Neural crest cell (in vitro differentiated cells): ENCODE measurements at regions not wholly inside any gene's neighbourhood (a gene's known extent, or its start where the extent isn't known, plus 50 kb on each side); places are given as distances from the start of the nearest gene placed in this dataset.
A peak's percentile ranks its signal among the peaks of the same experiment; 100 is the strongest.

Experiments used
- DNase-seq: peaks from one replicate; pipeline ENCODE4 v3.0.0; 2021; ENCODE audit warnings: low read depth, mixed read lengths, low spot score
- H3K27ac Mint-ChIP-seq: one replicate; pipeline ENCODE4 v1.8.0; 2021; ENCODE audit warnings: mild to moderate bottlenecking, mixed read lengths; ENCODE audit not compliant: unreplicated experiment
- H3K27me3 Mint-ChIP-seq: 2 replicates; pipeline ENCODE4 v1.8.0; 2021; ENCODE audit warnings: low read depth, mild to moderate bottlenecking, mixed read lengths
- H3K36me3 Mint-ChIP-seq: 2 replicates; pipeline ENCODE4 v1.8.0; 2021; ENCODE audit warnings: low read depth, mild to moderate bottlenecking, mixed read lengths
- H3K4me1 Mint-ChIP-seq: 2 replicates; pipeline ENCODE4 v1.8.0; 2021; ENCODE audit warnings: mixed read lengths
- H3K4me3 Mint-ChIP-seq: one replicate; pipeline ENCODE4 v1.8.0; 2021; ENCODE audit warnings: mild to moderate bottlenecking, mixed read lengths
- H3K9me3 Mint-ChIP-seq: 2 replicates; pipeline ENCODE4 v1.8.0; 2021; ENCODE audit warnings: mixed read lengths
- CTCF ChIP-seq: fragments of 200-600 bp; sonication (generic); conservative IDR thresholded peaks from 2 replicates; pipeline ENCODE4 v1.5.0; 2021; ENCODE audit warnings: antibody characterized with exemption, mild to moderate bottlenecking

DNA sequence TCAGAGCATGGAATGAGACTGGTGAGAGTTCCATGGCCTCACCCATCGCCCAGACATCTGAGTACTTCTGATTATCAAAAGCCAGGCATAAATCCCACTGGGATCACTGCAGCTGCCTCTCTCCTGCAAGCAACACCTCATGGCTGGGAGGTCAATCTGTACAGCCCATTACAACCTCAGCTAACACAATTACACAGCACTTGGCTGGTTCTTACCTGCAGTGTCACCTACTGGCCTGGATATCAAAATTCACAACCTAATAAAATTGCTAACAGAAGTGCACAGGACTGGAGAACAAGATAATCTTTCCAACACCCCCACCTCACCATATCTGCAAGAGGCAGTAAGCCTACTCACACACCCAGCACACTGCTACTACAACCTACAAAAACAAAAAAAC lies 341.7 kb upstream of the NDST3 start:
- Mint-ChIP-seq H3K27me3 (no peaks in the 10 kb centered on the region), H3K4me1 (no peaks in the 10 kb centered on the region), H3K27ac (peak overlapping the region; percentile 50), H3K4me3 (no peak overlapping the region), H3K36me3 (no peaks in the 10 kb centered on the region), H3K9me3 (no peaks in the 10 kb centered on the region)
- DNase-seq = no peak
- no peak for TF ChIP-seq CTCF

GRCh38 chr4:117699595-117699994 lies 334.7 kb upstream of the NDST3 start:
- no peak for DNase-seq
- no peak for TF ChIP-seq CTCF
- Mint-ChIP-seq H3K4me1 (no peaks in the 10 kb centered on the region), H3K27ac (no peak overlapping the region), H3K9me3 (no peaks in the 10 kb centered on the region), H3K36me3 (no peaks in the 10 kb centered on the region), H3K27me3 (no peaks in the 10 kb centered on the region), H3K4me3 (no peak overlapping the region)

GRCh38 chr4:117700111-117700892 lies 334.0 kb upstream of the NDST3 start:
- TF ChIP-seq CTCF = peak; percentile 51
- Mint-ChIP-seq H3K4me1 (no peaks in the 10 kb centered on the region), H3K27ac (no peak overlapping the region), H3K4me3 (no peak overlapping the region), H3K36me3 (no peaks in the 10 kb centered on the region), H3K9me3 (no peaks in the 10 kb centered on the region), H3K27me3 (no peaks in the 10 kb centered on the region)
- no peak for DNase-seq

DNA sequence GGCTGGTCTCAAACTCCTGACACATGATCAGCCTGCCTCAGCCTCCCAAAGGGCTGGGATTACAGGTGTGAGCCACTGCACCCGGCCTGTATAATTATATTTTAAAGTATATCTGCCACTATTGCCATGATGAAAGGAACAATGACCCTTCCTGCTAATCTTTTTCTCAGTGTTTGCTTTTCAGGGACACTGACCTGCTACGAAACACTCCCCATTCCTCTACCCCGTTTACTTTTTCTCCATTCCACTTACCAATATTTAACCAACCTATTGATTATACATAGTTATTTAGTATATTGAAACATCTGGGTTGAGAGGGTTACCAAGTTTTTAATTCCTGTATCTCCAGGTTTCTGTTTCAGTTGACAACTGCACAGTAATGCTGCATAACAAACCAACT lies 331.9 kb upstream of the NDST3 start:
- H3K27me3 Mint-ChIP-seq = no peaks in the 10 kb centered on the region
- no peak overlapping the region for H3K4me3 Mint-ChIP-seq
- peaks cover 2% of the 10 kb centered on the region for H3K9me3 Mint-ChIP-seq
- no peaks in the 10 kb centered on the region for H3K4me1 Mint-ChIP-seq
- DNase-seq = no peak
- H3K27ac Mint-ChIP-seq = no peak overlapping the region
- no peaks in the 10 kb centered on the region for H3K36me3 Mint-ChIP-seq
- no peak for TF ChIP-seq CTCF

GRCh38 chr4:117704721-117705120 lies 329.6 kb upstream of the NDST3 start:
- no peak for TF ChIP-seq CTCF
- no peak overlapping the region for H3K4me3 Mint-ChIP-seq
- H3K36me3 Mint-ChIP-seq = peaks cover 6% of the 10 kb centered on the region
- H3K4me1 Mint-ChIP-seq = no peaks in the 10 kb centered on the region
- H3K27ac Mint-ChIP-seq = no peak overlapping the region
- no peaks in the 10 kb centered on the region for H3K27me3 Mint-ChIP-seq
- H3K9me3 Mint-ChIP-seq = peaks cover 5% of the 10 kb centered on the region
- DNase-seq = no peak
